Lower leg skin (tissue), 3 donors: ENCODE measurements at regions not wholly inside any gene's neighbourhood (a gene's known extent, or its start where the extent isn't known, plus 50 kb on each side); places are given as distances from the start of the nearest gene placed in this dataset.

ENCODE experiments used
- POLR2A ChIP-seq, 2 donors: fragments of 450-650 bp; IDR thresholded peaks; one replicate each; pipeline ENCODE4 v1.6.1; 2016 to 2017; ENCODE audit warnings: antibody characterized with exemption in 2 of 2, mild to moderate bottlenecking in 1 of 2, moderate library complexity in 1 of 2
- TF ChIP-seq, protein P1 (sequence below), 3 donors: fragments of 450-650 bp; IDR thresholded peaks; one replicate each; pipeline ENCODE4 v1.5.1; 2016; ENCODE audit warnings: antibody characterized with exemption in 3 of 3, mild to moderate bottlenecking in 3 of 3, moderate library complexity in 2 of 3

DNA sequence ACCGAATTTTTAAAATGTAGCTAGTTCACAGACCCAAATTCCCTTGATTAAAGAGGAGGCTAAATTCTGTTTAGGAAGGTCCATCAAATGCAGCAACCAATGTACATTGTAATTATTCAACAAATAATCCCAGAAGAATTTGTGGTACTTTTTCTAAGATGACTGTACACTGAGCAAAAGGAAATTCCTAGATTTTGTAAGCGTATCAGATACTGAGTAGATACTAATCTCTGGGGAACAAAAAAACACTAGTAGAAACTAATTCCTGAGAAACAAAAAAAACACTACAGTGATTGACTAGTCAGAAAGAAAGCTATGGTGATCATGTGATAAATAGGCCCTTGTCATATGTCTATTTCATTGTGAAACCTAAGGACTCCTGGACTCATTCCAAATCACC, 246.1 kb downstream of the PCDH17 start:
- TF ChIP-seq, protein P1, sequence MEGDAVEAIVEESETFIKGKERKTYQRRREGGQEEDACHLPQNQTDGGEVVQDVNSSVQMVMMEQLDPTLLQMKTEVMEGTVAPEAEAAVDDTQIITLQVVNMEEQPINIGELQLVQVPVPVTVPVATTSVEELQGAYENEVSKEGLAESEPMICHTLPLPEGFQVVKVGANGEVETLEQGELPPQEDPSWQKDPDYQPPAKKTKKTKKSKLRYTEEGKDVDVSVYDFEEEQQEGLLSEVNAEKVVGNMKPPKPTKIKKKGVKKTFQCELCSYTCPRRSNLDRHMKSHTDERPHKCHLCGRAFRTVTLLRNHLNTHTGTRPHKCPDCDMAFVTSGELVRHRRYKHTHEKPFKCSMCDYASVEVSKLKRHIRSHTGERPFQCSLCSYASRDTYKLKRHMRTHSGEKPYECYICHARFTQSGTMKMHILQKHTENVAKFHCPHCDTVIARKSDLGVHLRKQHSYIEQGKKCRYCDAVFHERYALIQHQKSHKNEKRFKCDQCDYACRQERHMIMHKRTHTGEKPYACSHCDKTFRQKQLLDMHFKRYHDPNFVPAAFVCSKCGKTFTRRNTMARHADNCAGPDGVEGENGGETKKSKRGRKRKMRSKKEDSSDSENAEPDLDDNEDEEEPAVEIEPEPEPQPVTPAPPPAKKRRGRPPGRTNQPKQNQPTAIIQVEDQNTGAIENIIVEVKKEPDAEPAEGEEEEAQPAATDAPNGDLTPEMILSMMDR (IDR thresholded peaks at IDR 0.05): no peak
- no peak for TF ChIP-seq POLR2A (IDR thresholded peaks at IDR 0.05)
